Stimulated activated naive CD8-positive, alpha-beta T cell treated with anti-CD3 and anti-CD28 coated beads, Interleukin-15, Interleukin-2, amounts not matched to agents 100 U/mL and 50 U/mL, for 24 hours (primary cell): ENCODE measurements at regions not wholly inside any gene's neighbourhood (a gene's known extent, or its start where the extent isn't known, plus 50 kb on each side); places are given as distances from the start of the nearest gene placed in this dataset.
"Not testable (repeated sequence)": the region's sequence is repeated elsewhere in the genome, so short reads cannot be mapped to it uniquely, and the experiment has no call there.

Source experiments
- ATAC-seq: fragments of 150-1000 bp; cut with Tn5 transposase; one replicate; pipeline ENCODE4 v1.10.0; 2021
- DNase-seq: peaks from one replicate; pipeline ENCODE4 v3.0.0; 2021

- DNase-seq (no peak), ATAC-seq (no peak)
Measured at GRCh38 chr11:80773919-80774318, 1333.1 kb upstream of the TENM4 start.

GRCh38 chr11:80771017-80771416 is 1330.2 kb upstream of the TENM4 start:
- DNase-seq (no peak), ATAC-seq (no peak)

GRCh38 chr11:80758787-80759186 is 1318.0 kb upstream of the TENM4 start:
- ATAC-seq (no peak), DNase-seq (no peak)

- ATAC-seq: no peak
- DNase-seq: no peak
Measured at GRCh38 chr11:80748207-80748925, 1307.5 kb upstream of the TENM4 start.

GRCh38 chr11:80746300-80746699 is 1305.5 kb upstream of the TENM4 start:
- no peak for DNase-seq
- no peak for ATAC-seq

GRCh38 chr11:80745416-80745815 is 1304.6 kb upstream of the TENM4 start:
- DNase-seq: no peak
- no peak for ATAC-seq

GRCh38 chr11:80733790-80734189 is 1293.0 kb upstream of the TENM4 start:
- DNase-seq (no peak), ATAC-seq (no peak)

- DNase-seq: no peak
- ATAC-seq: no peak
Measured at GRCh38 chr11:80733361-80733760, 1292.5 kb upstream of the TENM4 start.

- DNase-seq: no peak
Measured at GRCh38 chr11:80727315-80727714, 1286.5 kb upstream of the TENM4 start.

GRCh38 chr11:80726236-80726635 is 1285.4 kb upstream of the TENM4 start:
- DNase-seq: no peak
- no peak for ATAC-seq

More at GRCh38 chr11:80727315-80727714, 1286.5 kb upstream of the TENM4 start:
- no peak for ATAC-seq

- no peak for DNase-seq
- no peak for ATAC-seq
Measured at GRCh38 chr11:80724366-80724765, 1283.5 kb upstream of the TENM4 start.

GRCh38 chr11:80722629-80723028 is 1281.8 kb upstream of the TENM4 start:
- DNase-seq (no peak), ATAC-seq (no peak)

GRCh38 chr11:80720295-80720694 is 1279.5 kb upstream of the TENM4 start:
- no peak for DNase-seq
- no peak for ATAC-seq

GRCh38 chr11:80719292-80719646 is 1278.4 kb upstream of the TENM4 start:
- ATAC-seq (no peak), DNase-seq (no peak)

GRCh38 chr11:80718611-80719291 is 1277.9 kb upstream of the TENM4 start:
- DNase-seq: no peak
- ATAC-seq: no peak

- ATAC-seq: no peak
Measured at GRCh38 chr11:80702264-80702663, 1261.4 kb upstream of the TENM4 start.

GRCh38 chr11:80700386-80700785 is 1259.6 kb upstream of the TENM4 start:
- ATAC-seq (no peak), DNase-seq (no peak)

More at GRCh38 chr11:80702264-80702663, 1261.4 kb upstream of the TENM4 start:
- no peak for DNase-seq

GRCh38 chr11:80699406-80700177 is 1258.8 kb upstream of the TENM4 start:
- not testable (repeated sequence) for DNase-seq, ATAC-seq

GRCh38 chr11:80698637-80699036 is 1257.8 kb upstream of the TENM4 start:
- ATAC-seq (no peak), DNase-seq (no peak)

GRCh38 chr11:80694385-80694784 is 1253.6 kb upstream of the TENM4 start:
- DNase-seq (no peak), ATAC-seq (no peak)

GRCh38 chr11:80687941-80688340 is 1247.1 kb upstream of the TENM4 start:
- no peak for DNase-seq
- no peak for ATAC-seq

- DNase-seq: no peak
- no peak for ATAC-seq
Measured at GRCh38 chr11:80686889-80687288, 1246.1 kb upstream of the TENM4 start.

- DNase-seq (no peak), ATAC-seq (no peak)
Measured at GRCh38 chr11:80673566-80673965, 1232.7 kb upstream of the TENM4 start.
